WTC11 (cell line): ENCODE measurements at regions not wholly inside any gene's neighbourhood (a gene's known extent, or its start where the extent isn't known, plus 50 kb on each side); places are given as distances from the start of the nearest gene placed in this dataset.

ENCODE experiments used
- ATAC-seq: fragments of 200-7000 bp; cut with Tn5 transposase; 2 replicates; pipeline ENCODE4 v1.10.0; 2021; ENCODE audit warnings: mild to moderate bottlenecking, moderate library complexity
- CTCF ChIA-PET: fragments of 300-600 bp; sonication (Branson Sonifier 250); formaldehyde crosslinking; loops from one replicate; lab custom pipeline; 2021; ENCODE audit warnings: antibody characterized with exemption; lab: Charles Lee
- POLR2A ChIA-PET: fragments of 350-600 bp; sonication (Branson Sonifier 250); formaldehyde crosslinking; loops from one replicate; lab custom pipeline; 2021; ENCODE audit warnings: antibody characterized with exemption; lab: Charles Lee
- DNase-seq: peaks from one replicate; pipeline ENCODE4 v3.0.0; 2021; ENCODE audit warnings: low spot score
- H3K27ac Mint-ChIP-seq: 2 replicates; pipeline ENCODE4 v1.8.0; 2021; ENCODE audit warnings: mixed read lengths
- H3K27me3 Mint-ChIP-seq: 2 replicates; pipeline ENCODE4 v1.8.0; 2021; ENCODE audit warnings: low read depth, mild to moderate bottlenecking, moderate library complexity, mixed read lengths
- H3K36me3 Mint-ChIP-seq: 2 replicates; pipeline ENCODE4 v1.8.0; 2021; ENCODE audit warnings: mixed read lengths
- H3K4me1 Mint-ChIP-seq: 2 replicates; pipeline ENCODE4 v1.8.0; 2022; ENCODE audit warnings: mixed read lengths
- H3K4me3 Mint-ChIP-seq: 2 replicates; pipeline ENCODE4 v1.8.0; 2021; ENCODE audit warnings: mild to moderate bottlenecking, moderate library complexity, mixed read lengths
- H3K9me3 Mint-ChIP-seq: 2 replicates; pipeline ENCODE4 v1.8.0; 2021; ENCODE audit warnings: mixed read lengths
- AR ChIP-seq: fragments of 250-450 bp; sonication (Bioruptor Pico); IDR thresholded peaks from 2 replicates; pipeline ENCODE4 v1.9.0; 2021; ENCODE audit warnings: mild to moderate bottlenecking
- ATF3 ChIP-seq: sonication (generic); formaldehyde crosslinking; conservative IDR thresholded peaks from 2 replicates; pipeline ENCODE4 v1.8.1; 2022; ENCODE audit warnings: mild to moderate bottlenecking, missing genetic modification reagents
- ATF6 ChIP-seq: sonication (generic); formaldehyde crosslinking; IDR thresholded peaks from 2 replicates; pipeline ENCODE4 v1.8.1; 2023; ENCODE audit warnings: mild to moderate bottlenecking, missing genetic modification reagents
- CREB1 ChIP-seq: sonication (generic); formaldehyde crosslinking; IDR thresholded peaks from 2 replicates; pipeline ENCODE4 v1.8.0; 2023; ENCODE audit warnings: mild to moderate bottlenecking, missing genetic modification reagents
- JAZF1 ChIP-seq: fragments of 250-450 bp; sonication (Bioruptor Pico); IDR thresholded peaks from 2 replicates; pipeline ENCODE4 v1.9.0; 2021; ENCODE audit warnings: moderate library complexity, mild to moderate bottlenecking, inconsistent platforms
- JUN ChIP-seq: sonication (generic); formaldehyde crosslinking; IDR thresholded peaks from 2 replicates; pipeline ENCODE4 v1.8.0; 2023; ENCODE audit warnings: mild to moderate bottlenecking, missing genetic modification reagents
- MAX ChIP-seq: sonication (generic); formaldehyde crosslinking; IDR thresholded peaks from 2 replicates; pipeline ENCODE4 v1.8.0; 2022; ENCODE audit warnings: mild to moderate bottlenecking, missing genetic modification reagents
- NR1H2 ChIP-seq: sonication (generic); formaldehyde crosslinking; IDR thresholded peaks from 2 replicates; pipeline ENCODE4 v1.9.0; 2021; ENCODE audit warnings: mild to moderate bottlenecking, moderate library complexity, missing genetic modification reagents
- OVOL2 ChIP-seq: fragments of 250-450 bp; sonication (Bioruptor Pico); IDR thresholded peaks from 2 replicates; pipeline ENCODE4 v1.9.0; 2021; ENCODE audit warnings: mild to moderate bottlenecking, borderline replicate concordance
- PRRX2 ChIP-seq: fragments of 250-450 bp; sonication (Bioruptor Pico); IDR thresholded peaks from 2 replicates; pipeline ENCODE4 v1.8.0; 2021; ENCODE audit warnings: mild to moderate bottlenecking
- TEAD4 ChIP-seq: sonication (generic); formaldehyde crosslinking; IDR thresholded peaks from 2 replicates; pipeline ENCODE4 v1.8.0; 2022; ENCODE audit warnings: mild to moderate bottlenecking, missing genetic modification reagents
- ZNF232 ChIP-seq: sonication (generic); formaldehyde crosslinking; IDR thresholded peaks from 2 replicates; pipeline ENCODE4 v1.8.0; 2022; ENCODE audit warnings: mild to moderate bottlenecking, missing genetic modification reagents
- ZNF281 ChIP-seq: sonication (generic); formaldehyde crosslinking; IDR thresholded peaks from 2 replicates; pipeline ENCODE4 v1.8.0; 2023; ENCODE audit warnings: mild to moderate bottlenecking, missing genetic modification reagents
- ZNF317 ChIP-seq: sonication (generic); formaldehyde crosslinking; IDR thresholded peaks from 2 replicates; pipeline ENCODE4 v1.8.1; 2023; ENCODE audit warnings: low read depth, mild to moderate bottlenecking, moderate library complexity, missing genetic modification reagents, borderline replicate concordance
- ZNF671 ChIP-seq: fragments of 250-450 bp; sonication (Bioruptor Pico); IDR thresholded peaks from 2 replicates; pipeline ENCODE4 v1.8.0; 2021; ENCODE audit warnings: mild to moderate bottlenecking
- ZSCAN18 ChIP-seq: fragments of 250-450 bp; sonication (Bioruptor Pico); IDR thresholded peaks from 2 replicates; pipeline ENCODE4 v2.1.2; 2022; ENCODE audit warnings: mild to moderate bottlenecking, moderate library complexity

- no peaks in the 10 kb centered on the region for H3K4me1 Mint-ChIP-seq
- ATAC-seq (no peak), DNase-seq (no peak)
- no peaks in the 10 kb centered on the region for H3K9me3 Mint-ChIP-seq
- ChIA-PET POLR2A (no interaction called here), CTCF (no interaction called here)
- no peaks in the 10 kb centered on the region for H3K36me3 Mint-ChIP-seq
- H3K27ac Mint-ChIP-seq: no peak overlapping the region
- H3K4me3 Mint-ChIP-seq: no peak overlapping the region
- no peaks in the 10 kb centered on the region for H3K27me3 Mint-ChIP-seq
- TF ChIP-seq ZNF281 (CRISPR knock-in tag) (no peak), CREB1 (CRISPR knock-in tag) (no peak), ATF3 (CRISPR knock-in tag) (no peak), JUN (CRISPR knock-in tag) (no peak), ATF6 (CRISPR knock-in tag) (no peak), NR1H2 (CRISPR knock-in tag) (no peak), ZSCAN18 (CRISPR knock-in tag) (no peak), ZNF671 (CRISPR knock-in tag) (no peak), ZNF232 (no peak), JAZF1 (CRISPR knock-in tag) (no peak), AR (CRISPR knock-in tag) (no peak), OVOL2 (no peak), TEAD4 (CRISPR knock-in tag) (no peak)
These were observed 348.6 kb downstream of the TRAM1L1 start for GRCh38 chr4:116736756-116737155.

GRCh38 chr4:116734178-116734577, 351.2 kb downstream of the TRAM1L1 start:
- Mint-ChIP-seq H3K27ac (no peak overlapping the region), H3K36me3 (no peaks in the 10 kb centered on the region), H3K4me3 (no peak overlapping the region), H3K9me3 (no peaks in the 10 kb centered on the region), H3K27me3 (no peaks in the 10 kb centered on the region)
- DNase-seq (no peak), ATAC-seq (no peak)
- POLR2A ChIA-PET: no interaction called here
- TF ChIP-seq PRRX2 (no peak), ZNF317 (CRISPR knock-in tag) (no peak), MAX (no peak)
- TF ChIP-seq, all 79 proteins: peak for 0
- H3K4me1 Mint-ChIP-seq: no peaks in the 10 kb centered on the region
- CTCF ChIA-PET: no interaction called here
